ENCODE measurements at regions not wholly inside any gene's neighbourhood (a gene's known extent, or its start where the extent isn't known, plus 50 kb on each side); places are given as distances from the start of the nearest gene placed in this dataset.

- Histone ChIP-seq H3K9ac (ENCODE audit: low read depth, low read length) (no peak overlapping the region), H3K27me3 (ENCODE audit: insufficient read depth, low read length) (no peaks in the 10 kb centered on the region), H3K4me1 (ENCODE audit: insufficient read depth, low read length) (no peaks in the 10 kb centered on the region; the same call in 1 of the 2 replicates), H3K4me3 (ENCODE audit: low read length) (no peak overlapping the region), H3K36me3 (ENCODE audit: insufficient read depth, low read length) (no peaks in the 10 kb centered on the region), H3K27ac (ENCODE audit: low read depth, low read length) (no peak overlapping the region), H3K9me3 (ENCODE audit: insufficient read depth, low read depth, low read length) (no peaks in the 10 kb centered on the region)
- 97% methylated on average over 3 of the region's 3 CpGs for WGBS
Observed at GRCh38 chr3:76010252-76010651, 224.9 kb upstream of the ZNF717 start.

GRCh38 chr3:76011121-76011520 lies 225.8 kb upstream of the ZNF717 start:
- Histone ChIP-seq H3K9me3 (ENCODE audit: insufficient read depth, low read depth, low read length) (no peaks in the 10 kb centered on the region), H3K4me1 (ENCODE audit: insufficient read depth, low read length) (no peaks in the 10 kb centered on the region; the same call in 1 of the 2 replicates), H3K9ac (ENCODE audit: low read depth, low read length) (no peak overlapping the region), H3K36me3 (ENCODE audit: insufficient read depth, low read length) (no peaks in the 10 kb centered on the region), H3K27ac (ENCODE audit: low read depth, low read length) (no peak overlapping the region), H3K4me3 (ENCODE audit: low read length) (no peak overlapping the region), H3K27me3 (ENCODE audit: insufficient read depth, low read length) (no peaks in the 10 kb centered on the region)
- WGBS, result 98% methylated on average over 6 of the region's 6 CpGs

GRCh38 chr3:76015496-76015895 lies 230.1 kb upstream of the ZNF717 start:
- Histone ChIP-seq H3K27me3 (ENCODE audit: insufficient read depth, low read length) (no peaks in the 10 kb centered on the region), H3K4me1 (ENCODE audit: insufficient read depth, low read length) (no peaks in the 10 kb centered on the region; the same call in 1 of the 2 replicates), H3K4me3 (ENCODE audit: low read length) (no peak overlapping the region), H3K36me3 (ENCODE audit: insufficient read depth, low read length) (no peaks in the 10 kb centered on the region), H3K27ac (ENCODE audit: low read depth, low read length) (no peak overlapping the region), H3K9ac (ENCODE audit: low read depth, low read length) (no peak overlapping the region), H3K9me3 (ENCODE audit: insufficient read depth, low read depth, low read length) (no peaks in the 10 kb centered on the region)
- whole genome bisulfite sequencing, result 97% methylated on average over 2 of the region's 2 CpGs

- Histone ChIP-seq H3K9ac (ENCODE audit: low read depth, low read length) (no peak overlapping the region), H3K27ac (ENCODE audit: low read depth, low read length) (no peak overlapping the region), H3K9me3 (ENCODE audit: insufficient read depth, low read depth, low read length) (no peaks in the 10 kb centered on the region), H3K4me1 (ENCODE audit: insufficient read depth, low read length) (no peaks in the 10 kb centered on the region), H3K4me3 (ENCODE audit: low read length) (no peak overlapping the region), H3K36me3 (ENCODE audit: insufficient read depth, low read length) (no peaks in the 10 kb centered on the region), H3K27me3 (ENCODE audit: insufficient read depth, low read length) (no peaks in the 10 kb centered on the region)
- WGBS, result 96% methylated on average over 5 of the region's 6 CpGs
Observed at GRCh38 chr3:76016111-76016510, 230.8 kb upstream of the ZNF717 start.

GRCh38 chr3:76016769-76017439 lies 231.6 kb upstream of the ZNF717 start:
- Histone ChIP-seq H3K27ac (ENCODE audit: low read depth, low read length) (no peak overlapping the region), H3K4me1 (ENCODE audit: insufficient read depth, low read length) (no peaks in the 10 kb centered on the region), H3K36me3 (ENCODE audit: insufficient read depth, low read length) (no peaks in the 10 kb centered on the region), H3K27me3 (ENCODE audit: insufficient read depth, low read length) (no peaks in the 10 kb centered on the region), H3K9ac (ENCODE audit: low read depth, low read length) (no peak overlapping the region), H3K9me3 (ENCODE audit: insufficient read depth, low read depth, low read length) (no peaks in the 10 kb centered on the region), H3K4me3 (ENCODE audit: low read length) (no peak overlapping the region)
- 90% methylated on average over 5 of the region's 6 CpGs for WGBS

- WGBS, result 98% methylated on average over 4 of the region's 4 CpGs
- H3K27me3 ChIP-seq (ENCODE audit: insufficient read depth, low read length), result no peaks in the 10 kb centered on the region
- no peak overlapping the region for H3K4me3 ChIP-seq (ENCODE audit: low read length)
- no peak overlapping the region for H3K27ac ChIP-seq (ENCODE audit: low read depth, low read length)
- H3K9ac ChIP-seq (ENCODE audit: low read depth, low read length), result no peak overlapping the region
- no peaks in the 10 kb centered on the region for H3K9me3 ChIP-seq (ENCODE audit: insufficient read depth, low read depth, low read length)
- no peaks in the 10 kb centered on the region for H3K36me3 ChIP-seq (ENCODE audit: insufficient read depth, low read length)
- peaks cover 17% of the 10 kb centered on the region for H3K4me1 ChIP-seq (ENCODE audit: insufficient read depth, low read length)
Observed at GRCh38 chr3:76021376-76021775, 236.0 kb upstream of the ZNF717 start.

- 44% methylated on average over 1 of the region's 2 CpGs for WGBS
- Histone ChIP-seq H3K4me1 (ENCODE audit: insufficient read depth, low read length) (peaks cover 17% of the 10 kb centered on the region), H3K9me3 (ENCODE audit: insufficient read depth, low read depth, low read length) (no peaks in the 10 kb centered on the region), H3K27me3 (ENCODE audit: insufficient read depth, low read length) (no peaks in the 10 kb centered on the region), H3K27ac (ENCODE audit: low read depth, low read length) (no peak overlapping the region), H3K36me3 (ENCODE audit: insufficient read depth, low read length) (no peaks in the 10 kb centered on the region), H3K9ac (ENCODE audit: low read depth, low read length) (no peak overlapping the region), H3K4me3 (ENCODE audit: low read length) (no peak overlapping the region)
Observed at GRCh38 chr3:76024640-76025039, 239.3 kb upstream of the ZNF717 start.

- Histone ChIP-seq H3K9me3 (ENCODE audit: insufficient read depth, low read depth, low read length) (no peaks in the 10 kb centered on the region), H3K27me3 (ENCODE audit: insufficient read depth, low read length) (no peaks in the 10 kb centered on the region), H3K9ac (ENCODE audit: low read depth, low read length) (no peak overlapping the region), H3K4me1 (ENCODE audit: insufficient read depth, low read length) (peaks cover 17% of the 10 kb centered on the region), H3K27ac (ENCODE audit: low read depth, low read length) (peak overlapping the region; percentile 23; the same call in 1 of the 2 replicates), H3K4me3 (ENCODE audit: low read length) (no peak overlapping the region), H3K36me3 (ENCODE audit: insufficient read depth, low read length) (no peaks in the 10 kb centered on the region)
- 88% methylated on average over 1 of the region's 1 CpG for WGBS
Observed at GRCh38 chr3:76025561-76025960, 240.2 kb upstream of the ZNF717 start.

- H3K9ac ChIP-seq (ENCODE audit: low read depth, low read length), result no peak overlapping the region
- H3K4me3 ChIP-seq (ENCODE audit: low read length), result no peak overlapping the region
- H3K4me1 ChIP-seq (ENCODE audit: insufficient read depth, low read length), result peaks cover 17% of the 10 kb centered on the region
- no peaks in the 10 kb centered on the region for H3K27me3 ChIP-seq (ENCODE audit: insufficient read depth, low read length)
- no peaks in the 10 kb centered on the region for H3K36me3 ChIP-seq (ENCODE audit: insufficient read depth, low read length)
- no peaks in the 10 kb centered on the region for H3K9me3 ChIP-seq (ENCODE audit: insufficient read depth, low read depth, low read length)
- no peak overlapping the region for H3K27ac ChIP-seq (ENCODE audit: low read depth, low read length)
Observed at GRCh38 chr3:76026379-76026778, 241.0 kb upstream of the ZNF717 start.

- Histone ChIP-seq H3K27ac (ENCODE audit: low read depth, low read length) (no peak overlapping the region), H3K9me3 (ENCODE audit: insufficient read depth, low read depth, low read length) (no peaks in the 10 kb centered on the region), H3K4me1 (ENCODE audit: insufficient read depth, low read length) (peaks cover 17% of the 10 kb centered on the region), H3K9ac (ENCODE audit: low read depth, low read length) (no peak overlapping the region), H3K4me3 (ENCODE audit: low read length) (no peak overlapping the region), H3K36me3 (ENCODE audit: insufficient read depth, low read length) (no peaks in the 10 kb centered on the region), H3K27me3 (ENCODE audit: insufficient read depth, low read length) (no peaks in the 10 kb centered on the region)
Observed at GRCh38 chr3:76028774-76029173, 243.4 kb upstream of the ZNF717 start.

GRCh38 chr3:76034649-76035048 lies 249.3 kb upstream of the ZNF717 start:
- Histone ChIP-seq H3K36me3 (ENCODE audit: insufficient read depth, low read length) (no peaks in the 10 kb centered on the region), H3K9ac (ENCODE audit: low read depth, low read length) (no peak overlapping the region), H3K27ac (ENCODE audit: low read depth, low read length) (no peak overlapping the region), H3K9me3 (ENCODE audit: insufficient read depth, low read depth, low read length) (no peaks in the 10 kb centered on the region), H3K27me3 (ENCODE audit: insufficient read depth, low read length) (no peaks in the 10 kb centered on the region), H3K4me3 (ENCODE audit: low read length) (no peak overlapping the region), H3K4me1 (ENCODE audit: insufficient read depth, low read length) (peaks cover 32% of the 10 kb centered on the region)
- 82% methylated on average over 4 of the region's 4 CpGs for WGBS

- Histone ChIP-seq H3K4me3 (ENCODE audit: low read length) (no peak overlapping the region), H3K27me3 (ENCODE audit: insufficient read depth, low read length) (no peaks in the 10 kb centered on the region), H3K9me3 (ENCODE audit: insufficient read depth, low read depth, low read length) (no peaks in the 10 kb centered on the region), H3K9ac (ENCODE audit: low read depth, low read length) (no peak overlapping the region), H3K4me1 (ENCODE audit: insufficient read depth, low read length) (peaks cover 36% of the 10 kb centered on the region), H3K36me3 (ENCODE audit: insufficient read depth, low read length) (no peaks in the 10 kb centered on the region), H3K27ac (ENCODE audit: low read depth, low read length) (0 out of 2 replicates have a peak overlapping the region, but pooled peaks have one; percentile 8)
- 100% methylated on average over 2 of the region's 2 CpGs for WGBS
Observed at GRCh38 chr3:76035117-76035516, 249.8 kb upstream of the ZNF717 start.

All from HUES64 (cell line).